CD4-positive, alpha-beta T cell (primary cell): ENCODE measurements at regions not wholly inside any gene's neighbourhood (a gene's known extent, or its start where the extent isn't known, plus 50 kb on each side); places are given as distances from the start of the nearest gene placed in this dataset.

ENCODE experiments used
- ATAC-seq: fragments of 200-7000 bp; cut with Tn5 transposase; one replicate; pipeline ENCODE4 v1.10.0; 2022; ENCODE audit warnings: mild to moderate bottlenecking; ENCODE audit not compliant: poor library complexity
- CTCF ChIA-PET: fragments of 350-600 bp; sonication (Branson Sonifier 250); formaldehyde crosslinking; loops from one replicate; lab custom pipeline; 2021; ENCODE audit warnings: antibody characterized with exemption, inconsistent platforms; lab: Charles Lee
- POLR2A ChIA-PET: fragments of 350-600 bp; sonication (Branson Sonifier 250); formaldehyde crosslinking; loops from one replicate; lab custom pipeline; 2021; ENCODE audit warnings: antibody characterized with exemption, inconsistent platforms; lab: Charles Lee
- DNase-seq, 14 experiments: peaks; one replicate each; pipeline ENCODE4 v3.0.0-alpha.2; 2013 to 2020; ENCODE audit warnings: mixed read lengths in 2 of 14
- H3K27ac ChIP-seq, 2 donors: one replicate each; pipeline versions ENCODE4 v1.5.1 to v1.7.0; 2013; ENCODE audit warnings: low read length in 2 of 2, low read depth in 1 of 2, mild to moderate bottlenecking in 1 of 2
- H3K27me3 ChIP-seq, 2 experiments: 1 replicate in 1 of 2; 2 replicates in 1 of 2; pipeline versions ENCODE4 v1.6.1 to v1.7.0; 2013; ENCODE audit warnings: low read length in 2 of 2, control low read depth in 1 of 2, mild to moderate bottlenecking in 1 of 2, moderate library complexity in 1 of 2; ENCODE audit not compliant: insufficient read depth in 2 of 2, control insufficient read depth in 1 of 2
- H3K36me3 ChIP-seq: one replicate; pipeline ENCODE4 v1.6.1; 2013; ENCODE audit warnings: low read length, control low read depth; ENCODE audit not compliant: insufficient read depth
- H3K4me1 ChIP-seq: one replicate; pipeline ENCODE4 v1.6.1; 2013; ENCODE audit warnings: low read length, control low read depth; ENCODE audit not compliant: insufficient read depth
- H3K4me3 ChIP-seq: one replicate; pipeline ENCODE4 v1.5.1; 2013; ENCODE audit warnings: mild to moderate bottlenecking, low read length, moderate library complexity
- H3K9me3 ChIP-seq, 2 experiments: 1 replicate in 1 of 2; 2 replicates in 1 of 2; pipeline versions ENCODE4 v1.6.1 to v1.7.0; 2013; ENCODE audit warnings: low read length in 2 of 2, mild to moderate bottlenecking in 2 of 2, control low read depth in 1 of 2, moderate library complexity in 1 of 2; ENCODE audit not compliant: control insufficient read depth in 1 of 2, insufficient read depth in 1 of 2
- H3K27ac Mint-ChIP-seq: one replicate; pipeline ENCODE4 v1.8.0; 2020; ENCODE audit warnings: mixed read lengths
- H3K27me3 Mint-ChIP-seq: one replicate; pipeline ENCODE4 v1.8.0; 2021; ENCODE audit warnings: mixed read lengths
- H3K36me3 Mint-ChIP-seq: one replicate; pipeline ENCODE4 v1.8.0; 2021; ENCODE audit warnings: low read depth, mixed read lengths
- H3K4me1 Mint-ChIP-seq: one replicate; pipeline ENCODE4 v1.8.0; 2021; ENCODE audit warnings: low read depth, mixed read lengths
- H3K4me3 Mint-ChIP-seq: one replicate; pipeline ENCODE4 v1.8.0; 2020; ENCODE audit warnings: mild to moderate bottlenecking, mixed read lengths
- H3K9me3 Mint-ChIP-seq: one replicate; pipeline ENCODE4 v1.8.0; 2020; ENCODE audit warnings: mixed read lengths
- CTCF ChIP-seq: fragments of 200-600 bp; IDR thresholded peaks from one replicate; pipeline ENCODE4 v1.8.0; 2022; ENCODE audit warnings: antibody characterized with exemption, mild to moderate bottlenecking
- intact Hi-C, 2 experiments: fragments of 100-400 bp; cut with DNase I in 1 of 2; cut with micrococcal nuclease in 1 of 2; formaldehyde crosslinking; loops; one replicate each; pipeline versions ENCODE4 v1.15.1 to v1.9.0; 2023 to 2025; cut with DNase I, micrococcal nuclease

- POLR2A ChIA-PET = interaction anchor here (0.8 to 1.3 kb wide), 2 partner anchors 8 to 10 kb away, joined by 3 read pairs; no protein-coding TSS in a partner anchor
- intact Hi-C loops = loop anchor here in 1 of 2 experiments (10.0 kb wide), 1 partner anchor 535 kb away; the partner anchor contains the start of gene RNASEH2B
Measured at GRCh38 chr13:50369646-50370045, 354.4 kb downstream of the KCNRG start.

GRCh38 chr13:50370303-50370950, 355.2 kb downstream of the KCNRG start:
- no peaks in the 10 kb centered on the region for H3K27me3 ChIP-seq
- H3K36me3 ChIP-seq = no peaks in the 10 kb centered on the region
- Mint-ChIP-seq H3K4me3 (no peak overlapping the region), H3K27ac (no peak overlapping the region), H3K4me1 (peaks cover 18% of the 10 kb centered on the region), H3K36me3 (no peaks in the 10 kb centered on the region), H3K27me3 (peaks cover 5% of the 10 kb centered on the region), H3K9me3 (no peaks in the 10 kb centered on the region)
- no peak for ATAC-seq
- TF ChIP-seq CTCF = no peak
- POLR2A ChIA-PET = interaction anchor here (0.8 kb wide), 1 partner anchor 10 kb away, joined by 3 read pairs; no protein-coding TSS in a partner anchor
- CTCF ChIA-PET = no interaction called here
- no peak overlapping the region for H3K27ac ChIP-seq
- DNase-seq = peak in 2 of 14 experiments; percentile 18 to 31
- H3K9me3 ChIP-seq = no peaks in the 10 kb centered on the region
- no peak overlapping the region for H3K4me3 ChIP-seq
- intact Hi-C loops = no loop called here
- H3K4me1 ChIP-seq = peaks cover 21% of the 10 kb centered on the region

More at GRCh38 chr13:50369646-50370045, 354.4 kb downstream of the KCNRG start:
- Mint-ChIP-seq H3K9me3 (no peaks in the 10 kb centered on the region), H3K4me3 (no peak overlapping the region), H3K4me1 (peaks cover 26% of the 10 kb centered on the region), H3K27ac (no peak overlapping the region), H3K36me3 (no peaks in the 10 kb centered on the region), H3K27me3 (peaks cover 5% of the 10 kb centered on the region)
- DNase-seq = no peak
- Histone ChIP-seq H3K4me3 (no peak overlapping the region), H3K27ac (no peak overlapping the region), H3K4me1 (peaks cover 27% of the 10 kb centered on the region), H3K36me3 (no peaks in the 10 kb centered on the region), H3K9me3 (no peaks in the 10 kb centered on the region), H3K27me3 (no peaks in the 10 kb centered on the region)
- no peak for ATAC-seq
- CTCF ChIA-PET = no interaction called here
- no peak for TF ChIP-seq CTCF

- no peak overlapping the region for H3K27ac Mint-ChIP-seq
- ChIA-PET CTCF (no interaction called here), POLR2A (no interaction called here)
- Histone ChIP-seq H3K27me3 (no peaks in the 10 kb centered on the region), H3K9me3 (no peaks in the 10 kb centered on the region), H3K4me3 (no peak overlapping the region), H3K27ac (no peak overlapping the region), H3K36me3 (no peaks in the 10 kb centered on the region), H3K4me1 (no peaks in the 10 kb centered on the region)
- DNase-seq = no peak
- no peaks in the 10 kb centered on the region for H3K36me3 Mint-ChIP-seq
- no peaks in the 10 kb centered on the region for H3K9me3 Mint-ChIP-seq
- no peak for TF ChIP-seq CTCF
- intact Hi-C loops = no loop called here
- H3K4me1 Mint-ChIP-seq = peaks cover 9% of the 10 kb centered on the region
- no peak for ATAC-seq
- H3K4me3 Mint-ChIP-seq = no peak overlapping the region
- peaks cover 5% of the 10 kb centered on the region for H3K27me3 Mint-ChIP-seq
Measured at GRCh38 chr13:50374517-50374916, 359.3 kb downstream of the KCNRG start.
